ENCODE measurements at regions not wholly inside any gene's neighbourhood (a gene's known extent, or its start where the extent isn't known, plus 50 kb on each side); places are given as distances from the start of the nearest gene placed in this dataset.

GRCh38 chr2:16139663-16140615 lies 199.6 kb downstream of the MYCN start:
- no peak for TF ChIP-seq CTCF (IDR thresholded peaks at IDR 0.05; ENCODE audit: low read depth, low read length)
- no peak for DNase-seq (ENCODE audit: extremely low read depth, low read depth)

- no peak for TF ChIP-seq CTCF (IDR thresholded peaks at IDR 0.05; ENCODE audit: low read depth, low read length)
- no peak for DNase-seq (ENCODE audit: extremely low read depth, low read depth)
Measured at GRCh38 chr2:16138811-16139662, 198.7 kb downstream of the MYCN start.

- TF ChIP-seq CTCF (IDR thresholded peaks at IDR 0.05; ENCODE audit: low read depth, low read length), result no peak
- no peak for DNase-seq (ENCODE audit: extremely low read depth, low read depth)
Measured at GRCh38 chr2:16137080-16137755, 196.9 kb downstream of the MYCN start.

- TF ChIP-seq CTCF (IDR thresholded peaks at IDR 0.05; ENCODE audit: low read depth, low read length), result no peak
- no peak for DNase-seq (ENCODE audit: extremely low read depth, low read depth)
Measured at GRCh38 chr2:16136461-16137035, 196.2 kb downstream of the MYCN start.

- no peak for TF ChIP-seq CTCF (IDR thresholded peaks at IDR 0.05; ENCODE audit: low read depth, low read length)
- no peak for DNase-seq (ENCODE audit: extremely low read depth, low read depth)
Measured at GRCh38 chr2:16135913-16136310, 195.6 kb downstream of the MYCN start.

- DNase-seq (ENCODE audit: extremely low read depth, low read depth), result no peak
- TF ChIP-seq CTCF (IDR thresholded peaks at IDR 0.05; ENCODE audit: low read depth, low read length), result no peak
Measured at GRCh38 chr2:16135196-16135912, 195.0 kb downstream of the MYCN start.
